Esophagus (tissue), 2 donors: ENCODE measurements at regions not wholly inside any gene's neighbourhood (a gene's known extent, or its start where the extent isn't known, plus 50 kb on each side); places are given as distances from the start of the nearest gene placed in this dataset.

Experiments used
- H3K27ac ChIP-seq, 2 donors: one replicate each; pipeline ENCODE4 v1.5.1; 2013; ENCODE audit warnings: low read depth in 2 of 2, mild to moderate bottlenecking in 2 of 2, inconsistent platforms in 1 of 2, low read length in 1 of 2, moderate library complexity in 1 of 2
- H3K27me3 ChIP-seq, 2 donors: one replicate each; pipeline ENCODE4 v1.6.1; 2013; ENCODE audit warnings: low read length in 2 of 2, control low read depth in 1 of 2, mild to moderate bottlenecking in 1 of 2; ENCODE audit not compliant: insufficient read depth in 2 of 2, control insufficient read depth in 1 of 2
- H3K36me3 ChIP-seq, 2 donors: one replicate each; pipeline ENCODE4 v1.6.1; 2013; ENCODE audit warnings: low read length in 1 of 2; ENCODE audit not compliant: control insufficient read depth in 2 of 2, insufficient read depth in 2 of 2
- H3K4me1 ChIP-seq, 2 donors: one replicate each; pipeline ENCODE4 v1.6.1; 2013; ENCODE audit warnings: low read length in 1 of 2; ENCODE audit not compliant: control insufficient read depth in 2 of 2, insufficient read depth in 2 of 2
- H3K4me3 ChIP-seq, 2 donors: one replicate each; pipeline ENCODE4 v1.5.1; 2013; ENCODE audit warnings: low read length in 2 of 2, mild to moderate bottlenecking in 2 of 2, low read depth in 1 of 2, moderate library complexity in 1 of 2
- H3K9me3 ChIP-seq, 2 donors: one replicate each; pipeline ENCODE4 v1.6.1; 2013; ENCODE audit warnings: mild to moderate bottlenecking in 2 of 2, low read depth in 1 of 2, low read length in 1 of 2, moderate library complexity in 1 of 2; ENCODE audit not compliant: control insufficient read depth in 2 of 2, insufficient read depth in 1 of 2
- WGBS, 2 donors: extraction: QIAGEN DNeasy Blood & Tissue Kit; methylation state at CpG; one replicate each; pipeline ENCODE4 v1.1.7; 2013; 5-methylcytosine and 5-hydroxymethylcytosine counted together
- donor health status: healthy with polysubstance abuse.
- donor health status: Bipolar disorder and iron deficiency.

GRCh38 chr2:165033402-165033801 lies 78.1 kb upstream of the SLC38A11 start:
- 77 to 86% methylated on average over 2 of the region's 2 CpGs for WGBS, 2 donors
- Histone ChIP-seq H3K9me3 (no peaks in the 10 kb centered on the region), H3K4me1 (no peaks in the 10 kb centered on the region)

GRCh38 chr2:165032559-165032958 lies 77.2 kb upstream of the SLC38A11 start:
- no peak overlapping the region for H3K4me3 ChIP-seq
- no peaks in the 10 kb centered on the region for H3K4me1 ChIP-seq
- H3K27ac ChIP-seq, result no peak overlapping the region
- no peaks in the 10 kb centered on the region for H3K9me3 ChIP-seq
- 69 to 71% methylated on average over 2 of the region's 2 CpGs for WGBS, 2 donors
- no peaks in the 10 kb centered on the region for H3K27me3 ChIP-seq
- H3K36me3 ChIP-seq, result no peaks in the 10 kb centered on the region

More at GRCh38 chr2:165033402-165033801, 78.1 kb upstream of the SLC38A11 start:
- Histone ChIP-seq H3K4me3 (no peak overlapping the region), H3K27ac (no peak overlapping the region), H3K27me3 (no peaks in the 10 kb centered on the region), H3K36me3 (no peaks in the 10 kb centered on the region)

GRCh38 chr2:165024199-165024598 lies 68.9 kb upstream of the SLC38A11 start:
- no peaks in the 10 kb centered on the region for H3K27me3 ChIP-seq
- H3K27ac ChIP-seq, result no peak overlapping the region
- no peaks in the 10 kb centered on the region for H3K36me3 ChIP-seq
- WGBS, 2 donors, result 91 to 97% methylated on average over 3 of the region's 3 CpGs
- no peaks in the 10 kb centered on the region for H3K4me1 ChIP-seq
- H3K4me3 ChIP-seq, result no peak overlapping the region
- H3K9me3 ChIP-seq, result no peaks in the 10 kb centered on the region

GRCh38 chr2:165022781-165023180 lies 67.5 kb upstream of the SLC38A11 start:
- WGBS, 2 donors, result 86 to 91% methylated on average over 6 of the region's 6 CpGs
- no peaks in the 10 kb centered on the region for H3K36me3 ChIP-seq

GRCh38 chr2:165017966-165018596 lies 62.8 kb upstream of the SLC38A11 start:
- Histone ChIP-seq H3K36me3 (no peaks in the 10 kb centered on the region), H3K27ac (no peak overlapping the region), H3K9me3 (no peaks in the 10 kb centered on the region), H3K27me3 (peaks cover 0 to 2% of the 10 kb centered on the region in 2 donors), H3K4me1 (no peaks in the 10 kb centered on the region), H3K4me3 (no peak overlapping the region)
- 54 to 58% methylated on average over 8 of the region's 8 CpGs for WGBS, 2 donors

More at GRCh38 chr2:165022781-165023180, 67.5 kb upstream of the SLC38A11 start:
- no peaks in the 10 kb centered on the region for H3K4me1 ChIP-seq
- no peaks in the 10 kb centered on the region for H3K27me3 ChIP-seq
- no peak overlapping the region for H3K27ac ChIP-seq
- no peak overlapping the region for H3K4me3 ChIP-seq
- H3K9me3 ChIP-seq, result no peaks in the 10 kb centered on the region

- H3K27ac ChIP-seq, result no peak overlapping the region
- no peaks in the 10 kb centered on the region for H3K9me3 ChIP-seq
- peaks cover 0 to 2% of the 10 kb centered on the region in 2 donors for H3K27me3 ChIP-seq
- H3K4me3 ChIP-seq, result no peak overlapping the region
- H3K4me1 ChIP-seq, result no peaks in the 10 kb centered on the region
- H3K36me3 ChIP-seq, result no peaks in the 10 kb centered on the region
- 33 to 40% methylated on average over 15 of the region's 15 CpGs for WGBS, 2 donors
These were observed 61.6 kb upstream of the SLC38A11 start for GRCh38 chr2:165016772-165017411.

GRCh38 chr2:165015052-165015642 lies 59.8 kb upstream of the SLC38A11 start:
- no peaks in the 10 kb centered on the region for H3K4me1 ChIP-seq
- WGBS, 2 donors, result 34 to 40% methylated on average over 4 of the region's 4 CpGs
- H3K36me3 ChIP-seq, result no peaks in the 10 kb centered on the region
- no peak overlapping the region for H3K4me3 ChIP-seq
- peaks cover 0 to 2% of the 10 kb centered on the region in 2 donors for H3K27me3 ChIP-seq
- no peaks in the 10 kb centered on the region for H3K9me3 ChIP-seq
- no peak overlapping the region for H3K27ac ChIP-seq

GRCh38 chr2:165013944-165014619 lies 58.8 kb upstream of the SLC38A11 start:
- Histone ChIP-seq H3K4me1 (no peaks in the 10 kb centered on the region), H3K36me3 (no peaks in the 10 kb centered on the region), H3K4me3 (no peak overlapping the region), H3K9me3 (no peaks in the 10 kb centered on the region), H3K27ac (no peak overlapping the region), H3K27me3 (peaks cover 0 to 2% of the 10 kb centered on the region in 2 donors)
- WGBS, 2 donors, result 70 to 78% methylated on average over 1 of the region's 1 CpG

- Histone ChIP-seq H3K36me3 (no peaks in the 10 kb centered on the region), H3K4me3 (no peak overlapping the region), H3K27me3 (peaks cover 0 to 2% of the 10 kb centered on the region in 2 donors), H3K9me3 (no peaks in the 10 kb centered on the region), H3K27ac (no peak overlapping the region), H3K4me1 (peaks cover 0 to 2% of the 10 kb centered on the region in 2 donors)
- 71 to 79% methylated on average over 2 of the region's 2 CpGs for WGBS, 2 donors
These were observed 55.9 kb upstream of the SLC38A11 start for GRCh38 chr2:165011199-165011598.
